Gastrocnemius medialis (tissue), 4 donors: ENCODE measurements at regions not wholly inside any gene's neighbourhood (a gene's known extent, or its start where the extent isn't known, plus 50 kb on each side); places are given as distances from the start of the nearest gene placed in this dataset.

Source experiments
- ATAC-seq, 2 donors: fragments of 150-250 bp; one replicate each; pipeline ENCODE4 v1.9.1; 2016
- DNase-seq, 2 donors: peaks; one replicate each; pipeline ENCODE4 v3.0.0-alpha.2; 2019
- H3K27ac ChIP-seq, 4 donors: fragments of 200-600 bp; sonication (generic); 1 replicate in 1 of 4; 2 replicates in 3 of 4; pipeline ENCODE4 v1.5.1; 2016 to 2018; ENCODE audit warnings: mild to moderate bottlenecking in 2 of 4, moderate library complexity in 1 of 4
- H3K27me3 ChIP-seq, 3 donors: fragments of 200-600 bp; sonication (generic) in 2 of 3; 1 replicate in 1 of 3; 2 replicates in 2 of 3; pipeline versions ENCODE4 v1.5.1 to v1.6.0; 2016 to 2019; ENCODE audit warnings: mild to moderate bottlenecking in 1 of 3, moderate library complexity in 1 of 3
- H3K36me3 ChIP-seq, 2 donors: fragments of 200-600 bp; sonication (generic) in 1 of 2; one replicate each; pipeline ENCODE4 v1.5.1; 2017 to 2018
- H3K4me1 ChIP-seq, 2 donors: fragments of 200-600 bp; sonication (generic) in 1 of 2; one replicate each; pipeline ENCODE4 v1.5.1; 2016 to 2017; ENCODE audit warnings: mild to moderate bottlenecking in 2 of 2
- H3K4me3 ChIP-seq, 4 donors: fragments of 200-600 bp; sonication (generic) in 3 of 4; 1 replicate in 1 of 4; 2 replicates in 3 of 4; pipeline ENCODE4 v1.5.1; 2016 to 2019; ENCODE audit warnings: mild to moderate bottlenecking in 2 of 4
- H3K9me3 ChIP-seq, 3 donors: fragments of 200-600 bp; sonication (generic) in 2 of 3; 1 replicate in 1 of 3; 2 replicates in 2 of 3; pipeline ENCODE4 v1.5.1; 2016 to 2019
- POLR2A ChIP-seq, 2 donors: fragments of 450-650 bp; IDR thresholded peaks; one replicate each; pipeline ENCODE4 v1.6.1; 2017; ENCODE audit warnings: antibody characterized with exemption in 2 of 2, mild to moderate bottlenecking in 2 of 2, moderate library complexity in 2 of 2
- in situ Hi-C, 4 donors: fragments of 200-750 bp; cut with MboI; loops; one replicate each; pipeline versions ENCODE4 v1.15.0 to v1.8.0; 2017; ENCODE audit warnings: low sequenced_read_pairs in 4 of 4
- intact Hi-C: fragments of 100-400 bp; cut with DNase I; formaldehyde crosslinking; loops from one replicate; pipeline ENCODE4 v1.15.1; 2023; ENCODE audit warnings: low total_unique reads
- TF ChIP-seq, protein P1 (sequence below), 5 experiments: fragments of 450-650 bp in 3 of 5; fragments of 200-600 bp in 2 of 5; sonication (generic) in 2 of 5; IDR thresholded peaks in 4 of 5; conservative IDR thresholded peaks in 1 of 5; 1 replicate in 4 of 5; 2 replicates in 1 of 5; pipeline ENCODE4 v1.5.1; 2016 to 2019; ENCODE audit warnings: antibody characterized with exemption in 5 of 5, mild to moderate bottlenecking in 3 of 5, moderate library complexity in 3 of 5

DNA sequence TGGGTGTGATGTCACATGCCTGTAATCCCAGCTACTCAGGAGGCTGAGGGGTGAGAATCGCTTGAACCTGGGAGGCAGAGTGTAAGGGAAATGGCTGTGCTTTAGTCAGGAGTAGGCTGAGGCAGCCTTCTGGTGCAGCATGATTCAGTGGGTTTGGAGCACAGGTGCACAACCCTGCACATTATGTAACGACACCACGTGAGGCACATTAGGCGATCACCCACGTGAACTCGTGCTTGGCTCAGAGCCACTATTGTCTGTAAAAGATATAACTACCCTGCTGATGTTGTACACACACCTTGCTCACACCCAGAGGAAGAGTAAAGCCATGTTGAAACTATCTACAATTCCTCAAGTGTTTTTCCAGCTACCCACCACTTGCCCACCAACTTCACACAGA lies 54.8 kb upstream of the ZC3H15 start:
- Histone ChIP-seq H3K27ac (no peak overlapping the region), H3K4me1 (no peaks in the 10 kb centered on the region), H3K36me3 (no peaks in the 10 kb centered on the region), H3K27me3 (no peaks in the 10 kb centered on the region), H3K9me3 (no peaks in the 10 kb centered on the region), H3K4me3 (no peak overlapping the region)
- intact Hi-C loops, result no loop called here
- no peak for TF ChIP-seq POLR2A (IDR thresholded peaks at IDR 0.05)
- TF ChIP-seq, protein P1, sequence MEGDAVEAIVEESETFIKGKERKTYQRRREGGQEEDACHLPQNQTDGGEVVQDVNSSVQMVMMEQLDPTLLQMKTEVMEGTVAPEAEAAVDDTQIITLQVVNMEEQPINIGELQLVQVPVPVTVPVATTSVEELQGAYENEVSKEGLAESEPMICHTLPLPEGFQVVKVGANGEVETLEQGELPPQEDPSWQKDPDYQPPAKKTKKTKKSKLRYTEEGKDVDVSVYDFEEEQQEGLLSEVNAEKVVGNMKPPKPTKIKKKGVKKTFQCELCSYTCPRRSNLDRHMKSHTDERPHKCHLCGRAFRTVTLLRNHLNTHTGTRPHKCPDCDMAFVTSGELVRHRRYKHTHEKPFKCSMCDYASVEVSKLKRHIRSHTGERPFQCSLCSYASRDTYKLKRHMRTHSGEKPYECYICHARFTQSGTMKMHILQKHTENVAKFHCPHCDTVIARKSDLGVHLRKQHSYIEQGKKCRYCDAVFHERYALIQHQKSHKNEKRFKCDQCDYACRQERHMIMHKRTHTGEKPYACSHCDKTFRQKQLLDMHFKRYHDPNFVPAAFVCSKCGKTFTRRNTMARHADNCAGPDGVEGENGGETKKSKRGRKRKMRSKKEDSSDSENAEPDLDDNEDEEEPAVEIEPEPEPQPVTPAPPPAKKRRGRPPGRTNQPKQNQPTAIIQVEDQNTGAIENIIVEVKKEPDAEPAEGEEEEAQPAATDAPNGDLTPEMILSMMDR (IDR thresholded peaks at IDR 0.05 in 4 of 5, conservative IDR thresholded peaks at IDR 0.05 in 1 of 5), result no peak
- no peak for DNase-seq
- in situ Hi-C loops, result no loop called here
- no peak for ATAC-seq

DNA sequence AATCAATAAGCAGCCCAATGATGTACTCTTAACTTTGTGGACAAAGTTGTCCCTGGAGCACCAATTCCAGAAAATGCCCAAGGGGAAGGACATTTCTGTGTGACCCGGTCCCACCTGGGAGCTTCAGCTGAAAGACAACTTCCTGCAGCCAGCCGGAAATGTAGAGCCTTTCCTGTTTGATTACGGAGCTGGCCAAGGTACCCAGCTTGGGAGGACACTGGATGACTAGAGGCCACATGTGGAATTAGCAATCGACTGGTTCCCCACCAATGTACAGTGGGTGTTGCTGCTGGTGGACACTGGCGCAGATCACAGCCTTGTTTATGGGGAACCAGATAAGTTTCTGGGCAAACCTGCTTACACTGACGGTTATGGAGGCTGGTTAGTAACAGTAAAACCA lies 53.0 kb upstream of the ZC3H15 start:
- DNase-seq, result no peak
- Histone ChIP-seq H3K27ac (no peak overlapping the region), H3K4me3 (no peak overlapping the region), H3K9me3 (no peaks in the 10 kb centered on the region), H3K36me3 (no peaks in the 10 kb centered on the region), H3K4me1 (no peaks in the 10 kb centered on the region), H3K27me3 (no peaks in the 10 kb centered on the region)
- in situ Hi-C loops (no loop called here), intact Hi-C loops (no loop called here)
- no peak for ATAC-seq
- TF ChIP-seq POLR2A (IDR thresholded peaks at IDR 0.05), result no peak
- TF ChIP-seq, protein P1 (IDR thresholded peaks at IDR 0.05 in 4 of 5, conservative IDR thresholded peaks at IDR 0.05 in 1 of 5), result no peak

DNA sequence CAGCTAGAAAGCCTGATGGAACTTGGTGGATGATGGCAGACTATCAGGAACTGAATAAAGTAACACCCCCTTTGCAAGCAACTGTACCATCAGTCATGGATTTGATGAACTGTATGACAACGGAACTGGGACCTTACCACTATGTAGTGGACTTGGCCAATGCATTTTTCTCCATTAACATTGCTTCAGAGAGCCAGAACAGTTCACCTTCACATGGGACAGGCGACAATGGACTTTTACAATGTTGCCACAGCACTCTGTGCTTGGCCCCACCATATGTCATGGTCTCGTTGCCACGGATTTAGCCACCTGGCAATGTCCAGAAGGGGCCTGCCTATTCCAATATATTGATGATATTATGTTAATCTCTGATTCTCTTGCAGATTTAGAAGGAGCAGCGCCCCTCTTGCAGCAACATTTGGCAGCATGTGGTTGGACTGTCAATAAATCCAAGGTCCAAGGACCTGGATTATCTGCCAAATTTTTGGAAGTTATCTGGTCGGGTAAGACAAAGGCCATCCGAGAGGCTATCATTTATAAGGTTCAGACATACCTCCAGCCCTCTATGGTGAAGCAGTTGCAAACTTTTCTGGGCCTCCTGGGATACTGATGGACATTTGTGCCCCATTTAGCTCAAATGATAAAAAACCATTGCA lies 52.2 kb upstream of the ZC3H15 start:
- no peak for DNase-seq
- Histone ChIP-seq H3K4me1 (no peaks in the 10 kb centered on the region), H3K9me3 (no peaks in the 10 kb centered on the region), H3K4me3 (no peak overlapping the region), H3K27me3 (no peaks in the 10 kb centered on the region), H3K27ac (no peak overlapping the region), H3K36me3 (no peaks in the 10 kb centered on the region)
- in situ Hi-C loops (no loop called here), intact Hi-C loops (no loop called here)
- TF ChIP-seq, protein P1 (IDR thresholded peaks at IDR 0.05 in 4 of 5, conservative IDR thresholded peaks at IDR 0.05 in 1 of 5), result no peak
- no peak for TF ChIP-seq POLR2A (IDR thresholded peaks at IDR 0.05)
- no peak for ATAC-seq
